Kidney (tissue), 13 donors: ENCODE measurements at regions not wholly inside any gene's neighbourhood (a gene's known extent, or its start where the extent isn't known, plus 50 kb on each side); places are given as distances from the start of the nearest gene placed in this dataset.

Experiments used
- DNase-seq, 5 donors: peaks; one replicate each; pipeline ENCODE4 v3.0.0-alpha.2; 2013 to 2020
- FAIRE-seq: peaks from 2 replicates; lab custom pipeline; 2012; peaks lifted over from hg19 to GRCh38; lab: Jason Lieb, UNC
- H3K27ac ChIP-seq, 2 donors: one replicate each; pipeline ENCODE4 v1.7.0; 2013; ENCODE audit warnings: low read depth in 2 of 2, low read length in 2 of 2, inconsistent platforms in 1 of 2
- H3K27me3 ChIP-seq: one replicate; pipeline ENCODE4 v1.7.1; 2013; ENCODE audit warnings: low read length, inconsistent platforms; ENCODE audit not compliant: control insufficient read depth, insufficient read depth
- H3K36me3 ChIP-seq, 3 donors: one replicate each; pipeline versions ENCODE4 v1.7.0 to v1.7.1; 2013; ENCODE audit warnings: low read length in 3 of 3, control low read depth in 1 of 3, inconsistent platforms in 1 of 3; ENCODE audit not compliant: insufficient read depth in 3 of 3, control insufficient read depth in 2 of 3
- H3K4me1 ChIP-seq, 3 donors: one replicate each; pipeline versions ENCODE4 v1.7.0 to v1.7.1; 2013; ENCODE audit warnings: low read length in 3 of 3, inconsistent platforms in 1 of 3, low read depth in 1 of 3; ENCODE audit not compliant: control insufficient read depth in 2 of 3, insufficient read depth in 2 of 3
- H3K4me3 ChIP-seq, 3 donors: one replicate each; pipeline versions ENCODE4 v1.7.0 to v1.8.1; 2013; ENCODE audit warnings: low read length in 3 of 3, control low read depth in 1 of 3, inconsistent platforms in 1 of 3
- H3K9ac ChIP-seq, 3 donors: one replicate each; pipeline versions ENCODE4 v1.7.0 to v1.7.1; 2013; ENCODE audit warnings: low read length in 3 of 3, control low read depth in 1 of 3, inconsistent platforms in 1 of 3
- H3K9me3 ChIP-seq, 3 donors: one replicate each; pipeline versions ENCODE4 v1.7.0 to v1.7.1; 2013; ENCODE audit warnings: low read length in 3 of 3, control low read depth in 1 of 3, inconsistent platforms in 1 of 3; ENCODE audit not compliant: control insufficient read depth in 2 of 3, insufficient read depth in 1 of 3
- intact Hi-C: fragments of 100-400 bp; cut with DNase I; formaldehyde crosslinking; loops from one replicate; pipeline ENCODE4 v1.11.1; 2022
- TF ChIP-seq, protein P1 (sequence below): IDR thresholded peaks from 3 replicates; pipeline ENCODE4 v1.5.1; 2012; ENCODE audit warnings: mild to moderate bottlenecking, moderate library complexity, borderline replicate concordance; ENCODE audit not compliant: insufficient read depth; ENCODE audit errors: extremely low read depth
- donor health status: control.
- donor health status: control.
- donor health status: control.
- donor health status: control.
- donor health status: control.
- donor health status: DM: yes; HTN: yes; CAD: no.
- donor health status: Normal renal cell carcinoma (clear cell type).

DNA sequence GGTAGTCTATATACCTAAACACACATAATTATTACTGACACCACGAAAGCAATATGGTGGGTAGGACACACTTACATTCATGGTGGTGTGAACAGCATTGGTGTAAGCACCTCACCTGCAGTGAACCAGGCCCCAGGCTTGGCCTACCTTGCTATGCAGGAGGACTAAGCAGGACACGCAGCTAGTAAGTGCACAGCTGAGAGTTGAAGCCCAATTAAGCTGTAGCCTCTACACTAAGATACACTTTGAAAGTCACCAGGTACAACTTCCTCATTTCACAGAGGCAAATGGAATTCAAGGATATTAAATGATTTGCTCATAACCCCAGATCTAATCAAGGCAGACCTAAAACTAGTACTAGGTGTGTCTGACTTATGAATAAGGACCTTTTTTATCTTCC, 145.8 kb upstream of the PAPPA start:
- H3K9me3 ChIP-seq: no peaks in the 10 kb centered on the region
- FAIRE-seq (no peak), DNase-seq (peak in 1 of 5 donors; percentile 29)
- no peak overlapping the region for H3K4me3 ChIP-seq
- no peak overlapping the region for H3K9ac ChIP-seq
- H3K27me3 ChIP-seq: no peaks in the 10 kb centered on the region
- TF ChIP-seq, protein P1, sequence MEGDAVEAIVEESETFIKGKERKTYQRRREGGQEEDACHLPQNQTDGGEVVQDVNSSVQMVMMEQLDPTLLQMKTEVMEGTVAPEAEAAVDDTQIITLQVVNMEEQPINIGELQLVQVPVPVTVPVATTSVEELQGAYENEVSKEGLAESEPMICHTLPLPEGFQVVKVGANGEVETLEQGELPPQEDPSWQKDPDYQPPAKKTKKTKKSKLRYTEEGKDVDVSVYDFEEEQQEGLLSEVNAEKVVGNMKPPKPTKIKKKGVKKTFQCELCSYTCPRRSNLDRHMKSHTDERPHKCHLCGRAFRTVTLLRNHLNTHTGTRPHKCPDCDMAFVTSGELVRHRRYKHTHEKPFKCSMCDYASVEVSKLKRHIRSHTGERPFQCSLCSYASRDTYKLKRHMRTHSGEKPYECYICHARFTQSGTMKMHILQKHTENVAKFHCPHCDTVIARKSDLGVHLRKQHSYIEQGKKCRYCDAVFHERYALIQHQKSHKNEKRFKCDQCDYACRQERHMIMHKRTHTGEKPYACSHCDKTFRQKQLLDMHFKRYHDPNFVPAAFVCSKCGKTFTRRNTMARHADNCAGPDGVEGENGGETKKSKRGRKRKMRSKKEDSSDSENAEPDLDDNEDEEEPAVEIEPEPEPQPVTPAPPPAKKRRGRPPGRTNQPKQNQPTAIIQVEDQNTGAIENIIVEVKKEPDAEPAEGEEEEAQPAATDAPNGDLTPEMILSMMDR: no peak
- H3K4me1 ChIP-seq: no peaks in the 10 kb centered on the region
- intact Hi-C loops: no loop called here
- H3K27ac ChIP-seq: no peak overlapping the region
- no peaks in the 10 kb centered on the region for H3K36me3 ChIP-seq

DNA sequence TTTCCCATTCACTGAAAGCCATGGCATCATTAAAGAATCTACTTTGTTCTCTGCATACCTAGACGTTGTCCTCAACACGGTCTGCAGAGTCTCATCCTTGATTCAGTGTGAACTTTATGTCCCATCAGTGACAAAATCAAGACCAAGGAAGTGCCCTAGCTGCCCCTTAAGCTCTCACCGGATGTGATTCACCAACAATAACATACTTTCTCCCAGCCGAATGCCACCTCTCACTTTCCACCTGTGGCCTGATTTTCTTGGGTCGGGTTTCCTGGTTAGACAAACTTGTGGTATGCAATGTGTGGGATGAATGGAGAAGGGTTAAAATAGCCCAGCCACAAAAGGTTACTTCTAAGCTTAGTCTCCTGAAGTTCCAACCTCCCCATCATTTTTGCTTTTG, 145.3 kb upstream of the PAPPA start:
- FAIRE-seq (no peak), DNase-seq (no peak)
- no peaks in the 10 kb centered on the region for H3K36me3 ChIP-seq
- no peak overlapping the region for H3K27ac ChIP-seq
- TF ChIP-seq, protein P1: no peak
- intact Hi-C loops: no loop called here
- no peaks in the 10 kb centered on the region for H3K27me3 ChIP-seq
- H3K9me3 ChIP-seq: no peaks in the 10 kb centered on the region
- H3K9ac ChIP-seq: no peak overlapping the region
- H3K4me1 ChIP-seq: no peaks in the 10 kb centered on the region
- H3K4me3 ChIP-seq: no peak overlapping the region

DNA sequence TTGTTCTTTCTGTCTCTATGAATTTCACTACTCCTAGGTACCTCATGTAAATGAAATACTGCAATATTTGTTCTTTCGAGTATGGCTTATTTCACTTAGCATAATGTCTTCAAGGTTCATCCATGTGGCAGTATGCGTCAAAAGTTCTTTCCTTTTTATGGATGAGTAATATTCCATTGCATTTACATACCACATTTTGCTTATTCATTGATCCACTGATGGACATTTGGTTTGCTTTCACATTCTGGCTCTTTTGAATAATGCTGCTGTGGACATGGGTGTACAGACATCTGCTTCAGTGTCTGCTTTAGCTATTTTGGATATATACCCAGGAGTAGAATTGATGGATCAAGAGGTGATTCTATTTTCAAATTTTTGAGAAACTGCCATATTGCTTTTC, 144.2 kb upstream of the PAPPA start:
- TF ChIP-seq, protein P1: no peak
- DNase-seq (no peak), FAIRE-seq (no peak)
- Histone ChIP-seq H3K9me3 (no peaks in the 10 kb centered on the region), H3K36me3 (no peaks in the 10 kb centered on the region), H3K4me3 (no peak overlapping the region), H3K27me3 (no peaks in the 10 kb centered on the region), H3K9ac (no peak overlapping the region), H3K27ac (no peak overlapping the region), H3K4me1 (no peaks in the 10 kb centered on the region)
- intact Hi-C loops: no loop called here

DNA sequence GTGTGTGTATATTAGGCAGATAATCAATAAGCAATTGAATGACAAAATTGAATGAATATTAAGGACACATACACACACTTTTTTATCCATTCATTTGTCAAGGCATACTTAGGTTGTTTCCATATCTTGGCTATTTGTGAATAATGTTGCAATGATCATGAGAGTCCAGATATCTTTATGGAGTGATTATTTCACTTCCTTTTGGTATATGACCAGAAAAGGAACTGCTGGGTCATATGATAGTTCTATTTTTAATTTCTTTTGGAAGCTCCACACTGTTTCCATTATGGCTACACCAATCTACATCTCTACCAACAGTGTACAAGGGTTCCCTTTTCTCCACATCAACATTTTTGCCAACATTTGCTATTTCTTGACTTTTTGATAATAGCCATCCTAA, 137.7 kb upstream of the PAPPA start:
- no peak for DNase-seq
- TF ChIP-seq, protein P1: no peak

More for the DNA sequence above, 137.7 kb upstream of the PAPPA start:
- FAIRE-seq: no peak
- H3K9me3 ChIP-seq: no peaks in the 10 kb centered on the region
- intact Hi-C loops: no loop called here
- no peak overlapping the region for H3K27ac ChIP-seq
- H3K36me3 ChIP-seq: no peaks in the 10 kb centered on the region
- H3K9ac ChIP-seq: no peak overlapping the region
- no peaks in the 10 kb centered on the region for H3K4me1 ChIP-seq
- no peaks in the 10 kb centered on the region for H3K27me3 ChIP-seq
- no peak overlapping the region for H3K4me3 ChIP-seq
